HuH-7 (cell line): ENCODE measurements at regions not wholly inside any gene's neighbourhood (a gene's known extent, or its start where the extent isn't known, plus 50 kb on each side); places are given as distances from the start of the nearest gene placed in this dataset.

Source experiments
- DNase-seq: peaks from one replicate; pipeline ENCODE4 v3.0.0; 2011; ENCODE audit warnings: low spot score

DNA sequence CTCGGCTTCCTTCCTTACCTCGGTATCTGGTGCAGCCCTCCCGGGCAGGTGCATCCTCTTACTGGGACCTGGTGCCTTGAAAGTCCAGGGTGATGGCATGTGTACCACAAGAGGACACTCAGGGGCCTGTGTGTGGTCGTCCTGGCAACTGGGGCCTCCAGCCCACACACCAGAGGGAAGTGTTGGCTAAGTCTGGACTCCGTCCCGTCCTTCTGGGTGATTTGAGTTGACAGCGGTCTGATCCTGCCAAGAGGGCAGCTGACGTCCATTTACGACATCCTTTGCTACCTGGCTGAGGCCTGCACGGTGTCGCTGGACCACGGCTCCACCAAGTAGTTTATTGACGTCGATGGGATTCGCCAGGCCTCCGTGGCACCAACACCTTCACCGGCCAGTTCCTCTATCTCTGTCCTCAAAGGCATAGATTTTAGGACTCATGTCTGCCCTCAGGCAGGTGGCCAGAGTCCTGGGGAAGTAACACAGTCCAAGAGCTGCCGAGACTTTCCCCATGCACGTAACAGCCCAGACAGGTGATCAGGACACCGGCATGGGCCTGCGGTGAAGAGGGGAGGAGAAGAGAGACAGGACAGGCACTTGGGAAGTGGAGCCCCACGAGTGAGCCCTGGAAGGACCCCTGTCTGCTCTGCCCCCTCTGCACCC is 186.0 kb upstream of the HDAC4 start:
- DNase-seq, result no peak

DNA sequence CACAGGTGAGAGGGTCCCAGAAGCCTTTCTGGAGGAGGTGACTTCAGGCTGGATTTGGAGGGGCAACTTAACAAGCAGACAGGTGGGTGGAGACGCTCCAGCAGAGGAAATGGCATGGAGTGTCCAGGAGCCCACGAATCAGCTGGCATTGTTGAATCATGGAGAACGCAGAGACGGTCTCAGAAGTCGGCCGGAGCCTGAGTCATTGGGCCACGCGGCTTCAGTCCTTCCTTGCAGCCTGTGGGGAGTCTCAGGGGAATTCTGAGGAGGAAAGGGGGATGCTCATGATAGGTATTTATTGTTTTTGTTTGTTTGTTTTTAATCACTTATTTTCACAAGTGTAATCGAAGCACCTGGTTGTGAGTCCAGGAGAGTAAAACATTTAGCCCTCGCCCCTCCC is 184.6 kb upstream of the HDAC4 start:
- no peak for DNase-seq

DNA sequence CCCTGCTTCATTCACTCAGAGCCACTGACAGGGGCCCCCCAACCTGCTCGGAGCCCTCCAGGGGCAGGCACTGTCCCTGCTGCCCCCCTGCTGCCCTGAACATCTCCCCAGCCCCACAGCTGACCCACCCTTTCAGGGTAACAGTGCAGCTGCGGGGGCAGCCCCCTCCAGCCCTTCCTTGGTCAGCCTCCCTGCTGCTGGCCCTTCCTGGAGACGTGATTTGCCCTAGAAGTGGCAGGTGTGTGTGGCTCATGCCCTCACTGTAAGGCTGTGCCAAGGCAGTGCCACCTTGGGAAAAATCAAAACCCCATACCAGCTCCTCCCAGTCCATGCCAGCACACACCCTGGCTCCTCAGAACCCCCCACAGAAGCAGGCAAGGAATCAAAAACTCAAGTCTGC is 184.2 kb upstream of the HDAC4 start:
- no peak for DNase-seq

DNA sequence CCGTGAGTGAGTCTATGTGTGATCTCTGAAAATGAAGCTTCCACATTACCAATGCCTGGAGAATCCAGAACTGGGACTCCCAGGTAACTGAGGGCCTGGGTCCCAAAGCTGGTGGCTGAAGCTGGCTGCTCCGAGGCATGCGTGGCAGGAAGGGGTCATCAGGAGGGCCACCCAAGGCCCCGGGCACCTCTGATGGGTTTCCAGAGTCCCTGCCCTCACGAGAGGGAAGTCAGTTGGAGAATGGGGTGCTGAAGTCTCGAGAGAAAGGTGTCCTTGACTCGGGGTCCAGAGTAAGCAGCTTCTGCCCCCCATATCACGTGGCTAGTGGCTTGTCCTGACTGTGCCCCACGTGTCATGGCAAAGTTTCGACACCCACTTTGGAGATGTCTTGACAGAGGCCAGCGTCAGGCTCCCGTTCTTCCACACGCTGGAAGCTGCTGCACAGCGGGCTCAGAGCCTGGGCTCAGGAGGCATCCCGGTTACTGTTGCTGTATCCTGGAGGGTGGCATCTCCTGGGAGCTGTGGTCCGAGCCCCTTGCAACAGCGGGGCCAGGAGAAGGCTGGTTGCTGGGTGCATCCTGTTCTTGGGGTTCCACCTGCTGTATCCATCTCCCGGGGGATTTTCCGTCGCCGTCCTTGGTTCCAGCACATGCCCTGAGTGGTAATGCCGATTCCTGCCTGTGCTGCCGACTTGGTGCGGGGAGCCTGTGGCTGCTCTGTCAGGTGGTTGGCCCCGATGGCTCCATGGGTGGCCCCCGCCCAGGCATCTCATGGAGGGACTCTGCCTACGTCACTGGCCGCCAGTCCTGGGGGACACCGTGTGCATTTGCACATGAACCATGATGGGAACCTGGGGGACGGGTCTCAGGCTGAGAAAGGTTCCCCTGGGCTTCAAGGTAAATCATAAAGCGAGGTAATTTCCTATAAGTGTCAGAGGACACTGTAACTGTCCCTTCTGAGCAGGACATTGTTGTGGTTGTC is 183.3 kb upstream of the HDAC4 start:
- DNase-seq, result no peak

DNA sequence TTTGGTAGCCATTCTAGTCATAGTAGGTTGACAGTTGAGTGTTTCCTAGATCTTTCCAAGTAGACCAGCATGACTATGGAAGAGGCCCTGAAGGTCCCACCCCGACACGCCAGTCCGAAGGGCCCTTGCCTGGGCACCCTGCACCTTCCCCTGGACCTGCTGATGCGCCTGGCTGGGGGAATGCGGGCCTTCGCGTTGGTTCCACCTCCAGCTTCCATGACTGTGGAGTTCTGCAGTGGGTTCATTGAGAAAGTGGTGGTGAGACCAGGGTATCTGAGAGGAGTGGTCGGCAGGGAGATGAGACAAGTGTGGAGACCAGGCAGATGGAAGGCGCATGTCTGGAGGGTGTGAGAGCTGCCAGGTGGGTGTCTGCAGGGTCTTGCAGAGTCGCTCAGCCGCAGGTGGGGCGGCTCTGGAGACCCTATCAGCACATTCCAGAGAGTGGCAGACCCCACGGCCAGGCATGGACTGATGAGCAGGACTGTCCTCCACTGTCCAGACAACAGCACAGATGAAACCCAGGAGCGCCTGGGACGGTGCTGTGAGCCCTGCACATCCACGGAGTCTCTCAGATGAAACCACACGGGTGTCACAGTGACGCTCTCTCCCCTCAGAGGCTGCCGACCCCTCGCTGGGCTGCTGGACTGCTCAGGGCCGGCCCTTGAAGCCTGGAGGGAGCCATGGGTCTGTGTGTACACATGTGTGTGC is 182.5 kb upstream of the HDAC4 start:
- DNase-seq, result no peak

DNA sequence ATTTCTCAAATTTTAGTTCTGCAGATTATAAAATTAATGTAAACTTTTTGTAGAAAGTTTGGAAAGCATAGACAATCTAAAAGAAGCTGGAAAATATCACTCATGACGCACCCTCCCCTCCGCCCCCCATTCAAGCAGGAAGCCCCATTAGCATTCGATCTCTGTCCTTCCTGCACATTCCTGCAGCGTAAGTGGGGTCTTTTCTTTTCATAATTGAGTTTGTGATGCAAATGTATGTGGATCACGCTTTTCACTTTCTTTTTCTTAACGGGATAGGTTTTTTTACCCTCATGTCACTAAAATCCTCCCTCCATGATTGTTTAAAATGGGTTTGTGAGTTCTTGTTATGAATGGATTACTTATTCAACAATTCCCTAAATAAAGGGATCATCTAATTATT is 181.7 kb upstream of the HDAC4 start:
- DNase-seq, result no peak

DNA sequence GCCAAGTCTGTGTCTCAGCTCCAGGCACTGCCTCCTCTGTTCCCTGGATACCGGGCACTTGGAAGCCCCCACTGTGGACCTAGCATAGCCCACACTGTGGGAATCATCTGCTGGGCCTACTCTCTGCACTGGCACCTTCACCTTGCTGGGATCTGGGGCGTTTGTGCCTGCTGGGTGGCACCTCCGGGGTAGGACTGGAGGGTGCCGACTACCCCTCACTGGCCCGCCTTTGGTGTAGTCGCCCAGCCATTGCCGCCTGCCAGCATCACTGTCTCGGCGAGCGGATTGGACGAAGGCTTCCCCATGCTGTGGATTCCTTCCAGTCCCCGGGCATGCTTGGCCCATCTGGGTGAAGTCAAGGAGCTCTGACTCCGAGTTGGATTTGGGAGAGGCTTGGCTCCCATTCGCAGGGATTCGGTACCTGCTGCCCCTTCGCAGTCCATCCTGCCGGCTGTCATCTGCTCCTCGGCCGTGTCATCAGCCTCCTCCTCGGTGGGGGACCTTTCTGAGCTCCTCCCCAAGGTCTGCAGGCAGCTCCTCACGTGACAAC is 180.6 kb upstream of the HDAC4 start:
- DNase-seq, result no peak

DNA sequence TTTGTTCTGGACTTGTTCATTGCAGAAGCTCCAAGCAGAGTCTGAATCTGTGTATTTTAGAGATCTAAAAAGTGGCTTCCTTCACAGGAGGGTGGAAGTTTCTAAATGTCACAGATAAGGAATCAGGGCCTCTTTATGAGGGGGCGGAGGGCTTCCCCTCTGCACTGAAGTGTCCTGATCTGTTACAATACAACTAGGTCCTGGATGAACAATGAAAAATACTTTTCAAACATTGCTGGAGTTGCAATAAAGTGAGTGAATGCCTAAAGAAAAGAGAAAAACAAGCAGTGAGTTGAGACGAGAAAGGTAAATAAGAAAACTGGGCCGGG is 179.3 kb upstream of the HDAC4 start:
- no peak for DNase-seq

DNA sequence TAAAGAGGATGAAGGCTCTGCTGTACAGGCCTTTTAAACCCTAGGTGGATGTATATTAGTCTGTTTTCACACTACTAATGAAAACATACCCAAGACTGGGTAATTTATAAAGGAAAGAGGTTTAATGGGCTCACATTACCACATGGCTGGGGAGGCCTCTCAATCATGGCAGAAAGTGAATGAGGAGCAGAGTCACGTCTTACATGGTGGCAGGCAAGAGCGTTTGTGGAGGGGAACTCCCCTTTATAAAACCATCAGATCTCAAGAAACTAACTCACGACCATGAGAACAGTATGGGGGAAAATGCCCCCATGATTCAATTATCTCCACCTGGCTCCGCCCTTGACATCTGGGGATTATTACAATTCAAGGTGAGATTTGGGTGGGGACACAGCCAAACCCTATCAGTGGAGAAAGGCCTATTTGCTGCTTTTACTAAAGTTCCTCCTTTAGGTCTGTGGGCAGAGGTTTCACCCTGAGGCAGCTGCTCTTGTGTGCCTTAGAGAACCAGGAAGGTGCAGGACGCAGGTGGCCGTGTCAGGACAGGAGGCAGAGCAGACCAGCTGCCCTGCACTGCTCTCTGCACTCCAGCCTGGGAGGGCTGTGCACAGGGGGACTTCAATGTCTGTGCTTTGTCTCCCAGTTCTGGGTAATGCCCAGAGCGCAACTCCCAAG is 178.8 kb upstream of the HDAC4 start:
- no peak for DNase-seq

DNA sequence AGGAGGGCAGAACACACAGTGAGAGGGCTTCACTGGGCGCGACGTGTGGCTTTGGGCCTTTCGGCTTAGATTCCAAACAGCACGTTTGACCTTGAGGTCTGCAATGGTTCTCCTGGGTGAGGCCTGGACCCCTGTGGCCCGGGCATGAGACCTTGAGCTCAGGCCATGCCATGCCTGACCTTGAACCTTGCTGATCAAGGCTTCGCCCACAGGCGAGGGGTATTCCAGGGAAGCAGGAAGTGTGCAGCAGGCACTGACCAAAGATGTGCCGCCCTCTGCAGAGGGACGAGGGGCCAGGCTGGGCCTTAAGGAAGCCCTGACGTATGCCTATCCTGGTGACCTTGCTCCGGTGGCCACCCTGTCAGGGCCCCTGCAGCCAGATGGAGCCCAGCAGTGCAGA is 178.3 kb upstream of the HDAC4 start:
- no peak for DNase-seq

DNA sequence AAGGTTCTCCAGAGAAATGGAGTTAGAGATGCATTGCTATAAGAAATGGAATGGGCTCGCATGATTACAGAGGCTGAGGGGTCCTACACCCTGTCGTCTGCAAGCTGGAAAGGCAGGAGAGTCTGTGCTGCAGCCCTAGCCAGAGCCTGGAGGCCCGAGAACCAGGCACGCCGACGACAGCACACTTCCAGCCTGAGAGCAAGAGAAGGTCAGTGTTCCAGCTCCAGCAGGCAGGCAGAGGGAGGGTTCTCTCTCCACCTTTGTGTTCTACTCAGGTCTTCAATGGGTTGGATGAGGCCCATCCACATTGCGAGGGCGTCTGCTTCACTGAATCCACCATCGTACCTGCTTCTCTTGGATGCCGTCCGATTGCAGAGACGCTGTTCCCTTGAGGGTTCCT is 177.6 kb upstream of the HDAC4 start:
- DNase-seq, result no peak

DNA sequence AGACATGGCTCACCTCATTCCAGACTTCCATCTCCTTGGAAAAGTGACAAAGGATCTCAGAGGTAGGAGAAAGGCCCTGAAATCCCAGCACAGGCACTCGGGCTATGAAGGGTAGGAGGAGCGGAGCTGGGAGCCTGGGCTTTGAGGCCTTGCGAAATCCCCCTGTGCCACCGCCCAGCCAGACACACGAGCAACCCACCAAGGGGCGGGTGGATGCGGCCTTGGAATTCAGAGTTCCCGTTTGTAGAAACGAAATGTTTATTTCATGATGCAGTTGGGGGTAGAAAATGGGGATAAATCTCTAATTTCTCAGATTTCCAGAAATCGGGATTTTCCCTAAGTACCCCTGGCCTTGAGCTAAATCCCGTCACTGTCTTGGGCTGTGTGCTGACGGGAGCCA is 177.1 kb upstream of the HDAC4 start:
- DNase-seq, result no peak

DNA sequence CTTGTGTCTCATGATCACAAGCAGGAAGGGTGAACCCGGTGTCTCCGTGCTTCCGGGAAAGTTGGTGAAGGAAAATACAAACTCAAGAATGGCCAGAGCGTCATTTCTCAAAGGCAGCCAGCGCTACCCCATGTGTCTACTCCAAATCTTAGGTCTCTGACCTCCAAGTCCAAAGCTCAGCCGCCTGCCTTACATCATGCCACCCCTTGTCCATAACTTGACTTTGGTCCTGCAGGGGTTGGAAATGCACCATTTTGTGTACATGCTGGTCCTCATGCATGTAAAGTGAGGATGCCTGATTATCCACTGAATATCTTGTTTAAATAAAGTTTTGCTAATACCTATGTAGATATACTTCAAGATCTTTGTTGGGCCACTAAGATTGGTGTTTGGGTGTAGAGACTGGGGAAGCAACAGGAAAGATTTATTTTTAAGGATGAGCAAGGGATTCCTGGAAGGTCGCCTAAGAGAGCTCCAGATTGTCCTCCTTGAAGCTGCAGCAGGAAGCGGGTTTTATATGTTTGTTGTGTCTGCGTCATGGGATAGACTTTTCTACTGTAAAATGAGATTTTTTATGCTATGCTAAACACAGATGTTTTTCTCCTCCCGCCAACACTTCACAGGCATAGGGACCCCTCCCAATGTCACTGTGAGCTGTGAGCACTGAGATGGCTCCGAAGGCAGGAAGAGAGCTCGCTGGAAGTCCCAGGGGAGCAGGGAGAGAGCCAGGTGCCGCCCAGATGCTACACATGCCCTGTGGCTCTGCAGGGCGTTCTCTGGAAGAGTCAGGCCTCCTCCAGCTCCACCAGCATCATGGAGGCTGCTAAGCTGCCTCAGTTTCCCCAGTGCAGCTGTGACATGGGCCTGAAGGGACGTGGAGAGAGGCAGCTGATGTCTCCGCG is 176.2 kb upstream of the HDAC4 start:
- DNase-seq, result no peak

DNA sequence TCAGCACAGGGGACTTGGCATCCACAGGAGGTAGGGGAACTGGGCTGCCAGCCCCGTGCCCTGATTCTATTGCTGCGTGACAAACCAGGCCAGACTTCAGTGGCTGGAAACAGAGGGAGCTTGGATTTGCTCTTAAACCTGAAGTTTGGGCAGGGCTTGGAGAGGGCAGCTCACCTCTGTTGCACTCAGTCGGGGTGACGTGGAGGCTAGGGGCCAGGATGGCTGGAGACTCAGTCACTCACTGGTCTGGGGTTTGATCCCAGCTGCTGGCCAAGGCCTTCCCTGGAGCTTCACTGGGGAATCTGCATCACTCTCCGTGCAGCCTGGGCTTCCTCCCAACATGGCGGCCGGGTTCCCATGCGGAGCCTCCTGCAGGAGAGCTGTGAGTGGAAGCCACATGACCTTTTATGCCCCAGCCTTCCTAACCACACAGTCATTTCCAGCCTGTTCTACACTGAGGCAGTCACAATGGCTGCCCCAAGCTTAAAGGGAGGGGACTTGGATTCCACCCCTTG is 175.2 kb upstream of the HDAC4 start:
- DNase-seq, result no peak

DNA sequence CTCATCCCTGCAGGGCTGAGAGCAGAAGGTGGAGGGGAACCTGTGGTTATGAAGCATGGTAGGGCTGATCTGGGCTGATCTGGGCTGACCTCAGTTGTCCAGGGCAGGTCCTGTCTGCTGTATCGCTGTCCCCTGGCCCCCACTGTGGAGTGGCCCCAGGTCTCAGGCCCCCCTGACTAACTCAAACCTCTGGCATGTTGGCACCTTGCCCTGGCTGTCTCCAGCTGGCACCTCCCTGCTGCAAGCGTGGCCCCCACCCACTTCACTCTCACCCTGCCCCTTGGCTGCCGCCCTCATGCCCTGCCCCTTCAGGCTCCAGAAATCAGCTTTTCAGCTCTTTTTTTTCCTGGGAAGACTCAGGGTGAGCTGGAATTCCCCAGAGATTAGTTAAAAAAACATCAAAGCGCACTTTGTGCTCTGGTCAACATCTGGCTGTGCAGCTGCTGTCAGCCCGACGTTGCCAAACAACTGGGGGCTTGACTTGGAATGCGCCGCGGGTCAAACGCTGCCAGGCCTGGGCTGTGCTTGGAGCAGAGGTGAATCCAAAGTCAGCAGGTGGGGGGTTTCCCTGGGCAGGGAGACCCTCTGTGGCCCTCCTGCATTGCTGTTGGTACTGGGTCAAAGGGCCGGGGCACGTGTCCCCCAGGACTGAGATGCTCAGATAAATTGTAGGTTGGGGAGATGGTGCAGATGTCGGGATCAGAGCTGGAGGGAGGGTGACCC is 173.8 kb upstream of the HDAC4 start:
- no peak for DNase-seq

DNA sequence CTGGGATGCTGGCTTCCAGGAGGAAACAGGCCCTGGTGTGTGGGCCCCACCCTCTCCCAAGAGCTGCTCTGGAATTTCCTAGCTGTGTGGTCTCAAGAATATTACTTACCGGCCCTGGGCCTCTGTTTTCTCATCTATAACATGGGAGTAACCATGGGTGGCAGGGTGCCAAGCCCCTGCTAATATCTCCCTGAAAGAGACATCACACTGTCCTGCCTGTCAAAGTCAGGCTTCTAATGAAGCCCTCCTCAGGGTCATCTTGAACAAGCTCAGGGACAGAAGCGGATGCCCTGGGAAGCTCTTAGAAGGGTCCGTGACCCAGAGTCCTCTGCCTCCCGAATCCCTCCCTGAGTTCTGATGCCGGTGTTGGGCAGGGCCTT is 173.2 kb upstream of the HDAC4 start:
- no peak for DNase-seq

DNA sequence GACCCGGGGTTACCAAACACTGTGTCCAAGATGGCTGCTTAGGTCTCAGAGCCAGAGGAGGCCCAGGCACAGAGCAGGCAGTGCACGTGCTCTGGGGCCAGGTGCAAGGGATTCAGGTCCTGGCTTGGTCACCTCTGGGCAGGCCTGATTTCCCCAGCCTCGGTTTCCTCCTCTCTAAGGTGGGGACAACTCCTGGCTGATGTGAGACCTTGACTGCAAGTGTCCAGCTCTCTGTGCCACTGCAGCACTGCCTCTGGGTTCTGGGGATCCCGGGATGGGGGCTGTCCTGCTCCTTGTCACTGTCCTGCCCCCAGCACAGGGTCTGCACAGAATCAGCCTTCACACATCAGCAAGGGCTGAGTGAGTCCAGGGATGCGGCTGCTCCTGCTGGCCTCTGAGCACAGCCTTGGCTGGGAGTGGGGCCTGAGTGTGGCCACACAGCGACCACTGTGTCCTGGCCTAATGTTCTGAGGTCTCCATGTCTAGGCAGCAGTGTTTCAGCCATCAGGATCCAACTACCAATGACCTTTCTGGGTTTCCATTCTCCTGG is 170.2 kb upstream of the HDAC4 start:
- no peak for DNase-seq

DNA sequence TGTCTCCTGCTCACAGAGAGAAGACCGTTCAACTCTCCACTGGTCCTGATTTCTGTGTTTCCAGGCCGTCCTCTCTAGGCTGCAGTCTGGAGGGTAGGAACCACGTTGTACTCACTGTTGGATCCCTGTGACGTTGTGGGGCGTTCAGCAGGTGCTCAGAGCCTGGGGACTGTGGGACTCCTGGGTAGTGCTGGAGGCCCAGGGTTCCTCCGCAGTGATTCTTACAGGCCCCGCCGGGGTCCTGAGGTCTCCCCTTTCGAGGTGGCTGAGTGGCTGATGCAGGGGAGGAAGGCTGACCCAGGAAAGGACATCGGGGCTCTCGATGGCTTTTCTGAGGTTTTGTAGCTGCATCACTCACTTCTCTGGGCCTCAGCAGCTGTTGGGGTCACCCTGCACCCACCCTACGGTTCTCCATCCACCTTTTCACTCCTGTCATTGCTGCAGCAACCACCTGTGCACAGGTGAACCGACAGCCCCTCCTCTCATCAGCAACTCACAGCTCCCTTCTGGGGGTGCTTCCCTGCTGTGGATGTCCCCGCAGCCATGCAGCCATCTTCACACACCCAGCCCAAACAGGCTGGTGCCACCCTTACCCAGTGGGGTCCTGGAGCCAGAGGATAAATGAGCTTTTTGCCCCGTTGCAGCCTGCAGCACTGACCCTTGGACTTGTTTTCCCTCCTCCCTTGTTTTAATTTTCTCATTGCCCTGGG is 169.6 kb upstream of the HDAC4 start:
- no peak for DNase-seq

DNA sequence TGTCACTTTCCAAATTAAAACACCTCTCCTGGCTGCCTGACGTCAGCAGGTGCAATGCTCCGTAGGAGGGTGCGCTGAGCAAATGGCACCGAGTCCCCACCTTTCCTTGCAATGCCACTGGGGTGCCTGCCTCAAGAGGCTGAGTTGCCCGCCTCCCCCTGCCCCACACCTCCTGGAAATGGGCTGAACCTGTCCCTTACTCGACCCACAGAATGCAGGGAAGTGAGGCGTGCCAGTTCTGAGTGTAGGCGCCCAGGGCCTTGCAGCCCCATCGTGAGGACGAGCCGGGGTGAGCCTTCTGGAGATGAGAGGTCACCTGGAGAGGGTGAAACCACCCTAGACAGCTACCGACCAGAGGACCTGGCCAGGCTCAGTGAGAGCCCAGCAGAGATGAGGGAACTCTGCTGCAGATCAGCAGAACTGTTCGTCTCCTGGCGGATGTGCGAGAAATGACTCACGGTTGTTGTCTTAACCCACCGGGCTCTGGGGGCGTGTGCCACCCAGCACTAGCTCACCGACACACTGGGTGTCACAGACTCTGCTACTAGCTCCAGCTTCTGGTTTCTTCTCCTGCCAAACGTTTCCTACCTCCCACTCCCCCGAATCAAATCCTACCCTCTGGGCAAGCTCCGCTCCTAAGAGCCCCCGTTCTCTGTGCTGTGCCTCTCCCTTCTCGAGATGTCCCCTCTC is 168.7 kb upstream of the HDAC4 start:
- no peak for DNase-seq
